Stomach (tissue), 8 donors: ENCODE measurements at regions not wholly inside any gene's neighbourhood (a gene's known extent, or its start where the extent isn't known, plus 50 kb on each side); places are given as distances from the start of the nearest gene placed in this dataset.

Experiments used
- DNase-seq, 2 donors: peaks; one replicate each; pipeline versions ENCODE4 v3.0.0 to v3.0.0-alpha.2; 2013 to 2019
- H3K27ac ChIP-seq, 5 donors: fragments of 200-600 bp in 4 of 5; sonication (generic) in 4 of 5; one replicate each; pipeline ENCODE4 v1.5.1; 2013 to 2019; ENCODE audit warnings: mild to moderate bottlenecking in 1 of 5, moderate library complexity in 1 of 5
- H3K27me3 ChIP-seq, 3 donors: fragments of 200-600 bp; sonication (generic); one replicate each; pipeline ENCODE4 v1.5.1; 2017 to 2019; ENCODE audit warnings: mixed run types in 1 of 3
- H3K36me3 ChIP-seq, 4 donors: fragments of 200-600 bp; sonication (generic); 1 replicate in 3 of 4; 2 replicates in 1 of 4; pipeline ENCODE4 v1.5.1; 2016 to 2019
- H3K4me1 ChIP-seq, 4 donors: fragments of 200-600 bp; sonication (generic); one replicate each; pipeline ENCODE4 v1.5.1; 2016 to 2019
- H3K4me3 ChIP-seq, 4 donors: fragments of 200-600 bp; sonication (generic) in 3 of 4; one replicate each; pipeline ENCODE4 v1.5.1; 2016 to 2019; ENCODE audit warnings: mild to moderate bottlenecking in 1 of 4
- H3K9me3 ChIP-seq, 4 donors: fragments of 200-600 bp; sonication (generic); one replicate each; pipeline ENCODE4 v1.5.1; 2016 to 2019
- CTCF ChIP-seq, 7 experiments: fragments of 450-650 bp in 4 of 7; fragments of 200-600 bp in 3 of 7; sonication (generic) in 3 of 7; IDR thresholded peaks; one replicate each; pipeline ENCODE4 v1.5.1; 2016 to 2019; ENCODE audit warnings: antibody characterized with exemption in 7 of 7, control low read depth in 2 of 7, mild to moderate bottlenecking in 1 of 7
- EP300 ChIP-seq: sonication (generic); formaldehyde crosslinking; IDR thresholded peaks from one replicate; pipeline ENCODE4 v1.6.1; 2017; ENCODE audit warnings: antibody characterized with exemption
- POLR2A ChIP-seq, 4 donors: fragments of 450-650 bp; IDR thresholded peaks; one replicate each; pipeline ENCODE4 v1.6.1; 2016; ENCODE audit warnings: antibody characterized with exemption in 4 of 4, control low read depth in 2 of 4, mild to moderate bottlenecking in 1 of 4, moderate library complexity in 1 of 4
- POLR2AphosphoS5 ChIP-seq, 3 donors: sonication (generic); formaldehyde crosslinking; IDR thresholded peaks; one replicate each; pipeline ENCODE4 v1.6.1; 2016; ENCODE audit warnings: antibody characterized with exemption in 3 of 3
- WGBS, 5 donors: extraction: QIAGEN DNeasy Blood & Tissue Kit in 3 of 5; methylation state at CpG; one replicate each; pipeline versions ENCODE4 v1.1.5 to v1.1.7; 2013 to 2018; 5-methylcytosine and 5-hydroxymethylcytosine counted together
- intact Hi-C: fragments of 100-400 bp; cut with DNase I; formaldehyde crosslinking; loops from one replicate; pipeline ENCODE4 v1.15.1; 2023; ENCODE audit warnings: low total_unique reads
- donor health status: healthy with polysubstance abuse.
- donor health status: Bipolar disorder and iron deficiency.
- donor health status: healthy.

GRCh38 chr9:18143073-18143745 is 330.7 kb upstream of the ADAMTSL1 start:
- 70 to 86% (median 80%) methylated on average over 4 of the region's 4 CpGs for WGBS, 5 donors

GRCh38 chr9:18146329-18146728 is 327.6 kb upstream of the ADAMTSL1 start:
- no peak overlapping the region for H3K27ac ChIP-seq
- H3K4me3 ChIP-seq = no peak overlapping the region
- intact Hi-C loops = no loop called here
- no peak for DNase-seq
- no peaks in the 10 kb centered on the region for H3K4me1 ChIP-seq
- WGBS, 5 donors = 70 to 86% (median 79%) methylated on average over 3 of the region's 3 CpGs
- H3K27me3 ChIP-seq = no peaks in the 10 kb centered on the region
- no peaks in the 10 kb centered on the region for H3K9me3 ChIP-seq
- TF ChIP-seq EP300 (no peak), CTCF (IDR thresholded peaks at IDR 0.05) (no peak), POLR2AphosphoS5 (IDR thresholded peaks at IDR 0.05) (no peak), POLR2A (IDR thresholded peaks at IDR 0.05) (no peak)
- no peaks in the 10 kb centered on the region for H3K36me3 ChIP-seq

More at GRCh38 chr9:18143073-18143745, 330.7 kb upstream of the ADAMTSL1 start:
- Histone ChIP-seq H3K9me3 (no peaks in the 10 kb centered on the region), H3K27ac (no peak overlapping the region), H3K4me3 (no peak overlapping the region), H3K36me3 (no peaks in the 10 kb centered on the region), H3K4me1 (no peaks in the 10 kb centered on the region), H3K27me3 (no peaks in the 10 kb centered on the region)
- intact Hi-C loops = no loop called here
- peak in 1 of 2 donors; percentile 37 for DNase-seq
- TF ChIP-seq CTCF (IDR thresholded peaks at IDR 0.05) = peak in 3 of 7 experiments; percentile 5 to 9 (median 9)
- no peak for TF ChIP-seq EP300

DNA sequence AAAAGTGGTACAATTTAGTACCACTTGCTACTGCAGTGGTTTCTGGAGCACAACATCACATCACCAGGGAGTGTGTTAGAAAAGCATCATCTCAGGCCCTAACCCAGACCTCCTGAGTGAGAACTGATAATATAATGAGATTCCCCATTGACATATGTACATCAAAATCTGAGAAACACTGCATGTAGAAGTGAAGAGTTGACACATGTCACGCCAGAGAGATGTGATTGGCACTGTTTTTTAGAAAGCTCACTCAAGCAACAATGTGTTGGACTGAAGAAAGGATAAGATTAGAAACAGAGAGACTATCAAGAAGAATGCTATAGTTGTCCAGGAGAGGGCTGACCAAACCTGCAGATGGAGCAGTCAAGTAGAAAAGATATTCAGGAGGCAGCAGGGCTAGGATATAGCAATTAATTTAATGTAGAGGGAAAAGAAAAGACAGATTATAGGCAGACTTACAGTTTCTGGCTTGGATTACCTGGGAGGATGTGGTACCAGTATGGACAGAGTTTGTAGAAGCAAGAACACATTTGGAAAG is 324.4 kb upstream of the ADAMTSL1 start:
- 58 to 79% (median 68%) methylated on average over 1 of the region's 1 CpG for WGBS, 5 donors

GRCh38 chr9:18154661-18155060 is 319.3 kb upstream of the ADAMTSL1 start:
- WGBS, 5 donors = 54 to 74% (median 60%) methylated on average over 1 of the region's 1 CpG
- intact Hi-C loops = no loop called here
- H3K4me1 ChIP-seq = no peaks in the 10 kb centered on the region
- no peak overlapping the region for H3K27ac ChIP-seq
- H3K27me3 ChIP-seq = no peaks in the 10 kb centered on the region
- DNase-seq = no peak
- no peaks in the 10 kb centered on the region for H3K36me3 ChIP-seq
- H3K9me3 ChIP-seq = no peaks in the 10 kb centered on the region
- no peak overlapping the region for H3K4me3 ChIP-seq
- TF ChIP-seq POLR2A (IDR thresholded peaks at IDR 0.05) = no peak
- no peak for TF ChIP-seq CTCF (IDR thresholded peaks at IDR 0.05)
- TF ChIP-seq POLR2AphosphoS5 (IDR thresholded peaks at IDR 0.05) = no peak
- no peak for TF ChIP-seq EP300

More for the DNA sequence above, 324.4 kb upstream of the ADAMTSL1 start:
- Histone ChIP-seq H3K4me1 (no peaks in the 10 kb centered on the region), H3K9me3 (no peaks in the 10 kb centered on the region), H3K4me3 (no peak overlapping the region), H3K27me3 (no peaks in the 10 kb centered on the region), H3K36me3 (no peaks in the 10 kb centered on the region), H3K27ac (no peak overlapping the region)
- intact Hi-C loops = no loop called here
- peak in 2 of 7 experiments; percentile 15 to 40 for TF ChIP-seq CTCF (IDR thresholded peaks at IDR 0.05)
- no peak for TF ChIP-seq POLR2A (IDR thresholded peaks at IDR 0.05)
- no peak for DNase-seq
